NB4 (cell line): ENCODE measurements at regions not wholly inside any gene's neighbourhood (a gene's known extent, or its start where the extent isn't known, plus 50 kb on each side); places are given as distances from the start of the nearest gene placed in this dataset.

Experiments
- CTCF ChIP-seq: IDR thresholded peaks from one replicate; pipeline ENCODE4 v1.5.1; 2012; ENCODE audit warnings: low read depth, low read length
- MAX ChIP-seq: IDR thresholded peaks from 2 replicates; pipeline ENCODE4 v1.6.1; 2011; ENCODE audit warnings: low read depth, low read length
- MYC ChIP-seq: IDR thresholded peaks from 2 replicates; pipeline ENCODE4 v1.6.1; 2011; ENCODE audit warnings: low read depth, low read length
- POLR2A ChIP-seq: IDR thresholded peaks from 2 replicates; pipeline ENCODE4 v1.6.1; 2011; ENCODE audit warnings: mild to moderate bottlenecking; ENCODE audit not compliant: insufficient read length; ENCODE audit errors: extremely low read depth

GRCh38 chr5:18712936-18713485, 1078.8 kb downstream of the TAF11L14 start:
- no peak for TF ChIP-seq CTCF
- TF ChIP-seq POLR2A, result no peak
- TF ChIP-seq MAX, result no peak
- TF ChIP-seq MYC, result no peak
